GM19240 (cell line): ENCODE measurements at regions not wholly inside any gene's neighbourhood (a gene's known extent, or its start where the extent isn't known, plus 50 kb on each side); places are given as distances from the start of the nearest gene placed in this dataset.

Experiments used
- DNase-seq: peaks from one replicate; pipeline ENCODE4 v3.0.0; 2011; ENCODE audit warnings: low spot score; ENCODE audit not compliant: insufficient read length

DNA sequence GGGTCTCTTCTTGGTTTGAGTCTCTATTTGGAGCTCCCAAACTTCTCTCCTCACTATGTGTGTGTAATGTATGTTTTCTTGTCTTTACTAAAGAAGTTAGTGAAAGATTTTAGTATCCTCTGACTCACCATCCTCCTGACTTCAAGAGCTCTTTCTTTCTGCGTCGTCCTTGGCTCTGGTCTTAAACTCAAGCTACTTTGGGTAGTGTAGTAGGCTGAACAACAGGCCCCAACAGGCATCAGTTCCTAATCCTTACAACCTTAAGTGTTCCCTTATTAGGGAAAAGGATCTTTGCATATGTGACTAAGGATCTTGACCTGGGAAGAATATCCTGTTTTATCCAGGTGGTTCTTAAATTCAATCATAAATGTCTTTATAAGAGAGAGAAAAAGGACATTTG, 810.2 kb downstream of the MAFB start:
- no peak for DNase-seq

GRCh38 chr20:39878320-39878719, 810.7 kb downstream of the MAFB start:
- DNase-seq, result no peak

GRCh38 chr20:39877788-39878187, 811.2 kb downstream of the MAFB start:
- DNase-seq, result no peak

DNA sequence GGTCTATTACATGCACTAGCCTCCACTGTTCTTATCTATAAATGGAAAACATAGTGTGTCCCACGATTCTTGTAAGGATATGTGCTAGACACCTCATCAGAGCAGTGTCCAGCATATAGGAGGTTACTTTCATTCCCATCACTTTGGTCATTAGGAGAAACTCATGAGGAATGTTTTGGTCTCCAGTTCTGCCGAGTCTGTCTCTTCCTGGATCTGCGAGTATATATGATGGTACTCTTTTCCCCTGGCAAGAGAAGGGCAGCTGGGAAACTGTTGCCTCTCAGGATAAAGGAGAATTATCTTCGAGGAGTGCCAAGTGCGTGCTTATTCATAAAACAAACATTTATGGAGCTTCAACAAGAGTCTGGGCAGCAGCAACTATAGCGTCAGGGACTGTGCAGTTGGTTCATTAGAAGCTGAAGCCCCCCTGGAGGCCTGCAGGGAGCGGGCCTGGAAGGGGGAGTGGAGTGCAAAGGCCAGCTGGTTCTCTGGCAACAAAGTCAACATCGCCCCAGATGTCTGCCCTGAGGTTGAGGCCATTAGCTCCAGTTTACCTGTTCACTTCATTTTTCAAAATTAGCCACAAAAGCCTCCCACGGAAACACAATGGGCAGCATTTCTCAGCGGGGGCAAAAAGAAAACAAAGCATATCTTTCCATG, 811.9 kb downstream of the MAFB start:
- no peak for DNase-seq

GRCh38 chr20:39875492-39876110, 813.4 kb downstream of the MAFB start:
- DNase-seq, result no peak

DNA sequence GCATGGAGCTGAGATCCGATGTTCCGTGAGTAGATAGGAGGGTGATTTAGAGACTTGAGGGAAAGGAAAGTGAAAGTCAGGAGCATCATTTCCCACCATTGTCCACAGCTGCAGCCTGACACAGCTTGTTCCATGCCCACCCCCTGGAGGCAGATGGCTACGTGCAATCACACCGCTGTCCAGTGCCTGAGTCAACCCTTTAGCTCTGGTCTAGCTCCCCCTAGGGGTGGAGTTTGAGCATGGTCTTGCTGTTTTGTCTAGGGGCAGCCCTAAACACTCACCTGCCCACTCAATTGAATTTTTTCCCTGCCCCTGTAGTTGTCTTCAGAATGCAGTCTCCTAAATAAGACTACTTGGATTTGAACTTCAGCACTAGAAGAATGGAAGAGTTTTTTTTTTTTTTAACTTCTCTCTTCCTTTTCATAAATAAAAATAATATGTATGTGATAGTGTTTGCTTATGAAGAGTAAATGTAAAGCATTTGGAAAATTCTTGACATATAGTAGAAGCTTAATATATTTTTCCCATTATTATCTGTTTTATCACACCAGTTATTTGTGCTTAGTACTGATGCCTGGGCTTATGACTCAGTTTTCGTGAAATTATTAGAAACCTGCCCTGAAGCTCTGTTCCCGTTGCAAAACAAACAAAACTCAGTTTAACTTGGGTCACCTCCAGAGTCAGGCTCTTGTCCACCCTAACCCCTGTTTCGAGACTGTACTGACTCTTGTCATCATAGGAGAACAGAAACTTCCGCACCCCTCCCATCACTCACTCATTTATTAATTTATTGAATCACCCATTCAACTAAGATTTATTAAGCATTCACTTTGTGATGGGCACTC, 814.8 kb downstream of the MAFB start:
- peak; percentile 46 for DNase-seq

DNA sequence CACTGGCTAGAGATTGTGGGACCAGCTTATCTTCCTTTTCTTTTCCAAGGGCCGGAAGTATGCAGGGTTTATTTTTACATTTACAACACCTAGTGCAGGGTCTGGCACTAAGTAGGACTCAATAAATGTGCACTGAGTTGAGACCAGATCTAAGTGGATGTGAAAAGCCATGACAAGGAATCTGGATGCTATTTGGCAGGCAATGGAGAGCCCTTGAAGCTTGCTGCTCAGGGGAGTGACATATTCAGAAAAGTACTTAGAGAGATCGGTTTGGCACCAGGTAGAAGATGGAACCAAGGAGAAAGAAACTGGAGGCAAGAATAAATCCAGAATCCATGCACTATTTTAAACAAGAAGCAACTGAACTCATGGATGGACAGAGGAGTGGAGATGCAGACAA, 815.8 kb downstream of the MAFB start:
- DNase-seq, result no peak

GRCh38 chr20:39871013-39871412, 818.0 kb downstream of the MAFB start:
- DNase-seq, result no peak

DNA sequence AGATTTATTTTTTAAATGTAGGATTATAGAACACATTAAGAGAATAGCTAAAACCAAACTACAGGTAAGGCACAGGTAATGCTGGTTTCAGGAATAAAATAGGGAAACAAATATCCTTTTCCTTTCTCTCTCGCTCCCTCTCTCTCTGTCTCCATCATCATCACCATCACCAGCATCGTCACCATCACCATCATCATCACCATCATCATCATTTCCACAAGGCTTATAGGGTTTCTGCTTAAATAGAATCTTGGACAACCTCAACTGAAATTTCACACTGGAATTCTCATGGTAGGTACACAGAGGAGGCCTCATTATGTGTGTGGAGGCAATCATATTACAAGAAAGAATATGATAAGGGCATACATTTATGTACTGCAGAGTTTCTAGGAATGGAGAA, 823.6 kb downstream of the MAFB start:
- no peak for DNase-seq

DNA sequence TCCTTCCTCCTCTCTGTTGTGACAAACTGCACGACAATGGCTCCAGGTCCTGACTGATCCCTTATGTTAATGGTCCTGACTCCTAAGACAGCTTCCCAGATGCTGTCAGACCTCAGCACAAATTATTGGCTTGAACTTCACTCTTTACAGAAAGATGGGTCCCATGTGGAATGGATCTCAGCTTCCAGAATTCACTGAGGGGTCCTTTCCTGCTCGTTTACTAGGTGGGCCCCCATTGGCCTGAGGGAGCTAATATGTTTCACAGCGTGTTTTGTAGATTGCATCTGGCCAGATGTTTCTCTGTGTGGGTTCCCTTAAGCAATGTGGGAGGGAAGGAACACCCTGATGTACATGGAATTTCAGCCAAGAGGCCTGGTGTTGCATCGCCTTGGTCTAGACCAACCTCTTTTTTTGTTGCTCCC, 826.6 kb downstream of the MAFB start:
- DNase-seq, result no peak

- no peak for DNase-seq
Measured at GRCh38 chr20:39861381-39861780, 827.7 kb downstream of the MAFB start.

GRCh38 chr20:39857835-39858234, 831.2 kb downstream of the MAFB start:
- no peak for DNase-seq

- DNase-seq, result no peak
Measured at GRCh38 chr20:39857187-39857586, 831.8 kb downstream of the MAFB start.

DNA sequence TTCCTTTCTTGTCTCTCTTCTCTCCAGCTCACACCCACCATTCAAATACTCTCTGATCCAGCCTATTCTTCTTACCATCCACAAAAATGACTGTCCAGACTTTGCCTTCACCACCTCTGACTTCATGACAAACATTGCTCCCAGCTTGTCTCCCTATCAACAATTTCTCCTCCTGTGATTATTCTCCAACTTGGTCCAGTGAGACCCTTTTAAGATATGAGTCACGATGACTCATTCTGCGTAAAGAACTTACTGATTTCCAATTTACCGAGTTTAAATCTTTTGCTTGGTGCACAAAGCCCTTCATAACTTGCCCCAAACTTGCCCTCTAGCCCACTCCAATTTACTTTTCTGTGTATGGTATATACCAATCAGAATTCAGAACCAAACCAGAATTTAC, 833.2 kb downstream of the MAFB start:
- DNase-seq, result no peak

GRCh38 chr20:39855056-39855455, 834.0 kb downstream of the MAFB start:
- DNase-seq, result no peak

- peak; percentile 11 for DNase-seq
Measured at GRCh38 chr20:39853636-39854035, 835.4 kb downstream of the MAFB start.

GRCh38 chr20:39853050-39853449, 836.0 kb downstream of the MAFB start:
- no peak for DNase-seq

DNA sequence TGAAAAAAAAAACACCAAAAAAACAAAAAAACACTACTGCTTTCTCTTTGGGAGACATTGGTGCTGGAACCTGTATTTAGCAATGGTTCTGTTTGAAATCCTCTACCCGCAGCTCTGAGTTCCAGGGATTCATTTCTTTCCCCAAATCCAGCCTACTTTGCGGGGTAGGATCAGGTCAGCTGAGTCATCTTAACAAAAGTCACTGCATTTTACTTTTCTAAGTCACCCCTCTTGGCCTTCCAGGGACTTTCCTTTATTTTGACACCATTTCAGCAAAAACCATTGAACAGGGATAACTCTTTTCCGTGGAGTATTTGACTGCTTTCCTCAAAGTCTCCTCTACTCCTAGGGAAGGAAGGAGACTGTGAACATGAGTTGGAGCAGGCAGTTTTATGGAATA, 837.6 kb downstream of the MAFB start:
- DNase-seq, result no peak

- DNase-seq, result no peak
Measured at GRCh38 chr20:39850821-39851330, 838.2 kb downstream of the MAFB start.

- DNase-seq, result no peak
Measured at GRCh38 chr20:39850246-39850645, 838.8 kb downstream of the MAFB start.

DNA sequence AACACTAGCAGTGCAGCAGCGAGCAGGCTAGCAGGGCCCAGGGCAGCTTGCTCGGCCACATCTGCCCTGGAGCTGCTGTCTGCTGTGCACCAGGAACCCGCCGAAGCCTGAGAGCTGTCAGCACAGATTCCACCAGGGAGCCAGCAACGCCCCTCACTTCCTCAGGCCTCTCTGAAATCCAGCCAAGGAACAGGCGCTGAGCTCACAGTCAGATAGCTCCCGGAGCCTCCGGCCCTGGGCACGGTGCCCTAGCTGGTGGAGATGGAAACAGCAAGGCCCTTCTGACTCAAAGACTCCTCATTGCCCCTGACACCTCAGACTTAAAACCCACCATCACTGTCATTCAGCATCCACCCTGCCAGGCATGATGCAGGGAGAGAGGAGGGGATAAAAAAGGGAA, 839.4 kb downstream of the MAFB start:
- DNase-seq, result no peak

DNA sequence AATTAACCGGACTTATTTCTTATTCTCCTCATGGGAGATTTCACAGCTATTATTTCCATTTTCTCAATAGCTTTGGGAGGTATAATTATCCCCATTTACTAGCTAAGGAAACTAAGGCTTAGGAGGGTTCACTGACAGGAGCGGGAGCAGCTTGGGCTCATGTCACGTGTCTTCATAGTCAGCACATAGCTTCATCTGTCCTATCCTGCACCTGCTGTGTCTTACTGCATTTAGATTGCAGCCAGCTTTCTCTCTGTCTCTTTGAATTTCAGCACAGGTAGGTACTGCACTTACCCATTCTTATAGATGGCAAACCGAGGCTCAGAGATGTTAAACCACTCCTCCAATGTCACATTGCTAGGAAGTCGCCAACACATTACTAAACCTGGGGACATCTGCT, 839.9 kb downstream of the MAFB start:
- no peak for DNase-seq
